GM18867 (cell line): ENCODE measurements at regions not wholly inside any gene's neighbourhood (a gene's known extent, or its start where the extent isn't known, plus 50 kb on each side); places are given as distances from the start of the nearest gene placed in this dataset.

Experiments used
- ATAC-seq: cut with Tn5 transposase; IDR thresholded peaks from one replicate; pipeline ENCODE4 v1.9.1; 2021; ENCODE audit warnings: mild to moderate bottlenecking, moderate library complexity; ENCODE audit not compliant: unreplicated experiment

DNA sequence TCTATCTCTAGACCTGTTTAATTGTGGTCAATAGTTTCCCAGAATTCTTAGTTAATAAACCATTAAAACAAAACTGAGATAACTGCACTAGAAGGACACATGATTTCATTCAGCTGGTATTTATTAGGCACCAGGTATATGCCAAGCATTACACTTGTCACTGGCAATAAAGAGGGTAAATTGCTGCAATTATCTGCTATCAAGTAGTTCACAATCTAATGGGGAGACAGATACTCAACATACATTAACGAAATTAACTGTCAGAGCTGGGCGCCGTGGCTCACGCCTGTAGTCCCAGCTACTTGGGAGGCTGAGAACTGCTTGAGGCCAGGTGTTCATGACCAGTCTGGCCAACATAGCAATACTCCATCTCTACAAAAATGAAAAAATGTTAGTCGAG, 71.7 kb upstream of the WIPF1 start:
- ATAC-seq = no peak

DNA sequence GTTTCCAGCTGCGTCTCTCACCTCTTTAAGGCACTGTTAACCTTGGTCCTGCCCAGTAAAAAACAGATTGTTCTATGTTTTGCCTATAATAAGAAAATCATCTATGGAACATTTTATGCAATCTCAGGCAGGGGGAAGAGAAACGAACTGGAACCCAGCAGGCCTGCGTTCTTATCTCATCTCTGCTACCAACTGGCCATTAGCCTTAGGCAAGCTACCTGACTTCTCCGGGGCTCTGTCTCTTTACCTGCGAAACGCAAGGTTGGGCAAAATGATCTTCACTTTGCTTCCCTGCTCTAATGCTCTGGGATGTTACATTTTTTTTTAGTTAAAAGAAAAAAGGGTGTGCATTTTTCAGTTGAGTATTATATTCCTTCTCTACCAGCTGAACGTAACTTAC, 70.5 kb upstream of the WIPF1 start:
- ATAC-seq = no peak

DNA sequence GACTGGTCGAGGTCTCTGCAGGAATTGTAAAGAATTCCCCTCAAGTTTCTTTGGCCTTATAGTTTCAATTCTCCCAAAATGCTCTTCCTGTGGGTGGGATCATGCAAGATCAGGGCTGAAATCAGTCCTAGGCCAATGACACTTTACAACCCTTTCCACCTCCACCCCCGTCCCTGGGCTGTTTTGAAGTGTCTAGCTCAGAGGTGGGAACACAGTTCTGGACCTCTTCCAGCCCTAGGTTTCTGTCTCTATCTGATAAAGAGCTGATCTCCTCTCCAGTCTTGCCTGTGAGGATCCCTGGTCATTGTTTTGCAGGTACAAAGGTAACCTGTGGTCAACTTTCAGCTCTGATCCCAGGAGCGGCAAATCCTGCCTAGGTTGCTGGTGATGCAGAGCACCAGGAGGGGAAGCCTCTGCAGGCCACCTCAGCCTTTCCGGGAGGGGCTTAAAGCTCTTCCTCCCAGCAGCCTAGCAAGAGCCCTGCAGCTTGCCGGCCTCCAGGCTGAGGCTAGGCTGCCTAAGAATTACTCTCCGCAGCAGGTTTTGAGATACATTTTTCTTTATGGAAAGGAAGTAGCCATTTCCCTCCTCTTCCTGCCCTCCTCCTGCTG, 69.8 kb upstream of the WIPF1 start:
- no peak for ATAC-seq

DNA sequence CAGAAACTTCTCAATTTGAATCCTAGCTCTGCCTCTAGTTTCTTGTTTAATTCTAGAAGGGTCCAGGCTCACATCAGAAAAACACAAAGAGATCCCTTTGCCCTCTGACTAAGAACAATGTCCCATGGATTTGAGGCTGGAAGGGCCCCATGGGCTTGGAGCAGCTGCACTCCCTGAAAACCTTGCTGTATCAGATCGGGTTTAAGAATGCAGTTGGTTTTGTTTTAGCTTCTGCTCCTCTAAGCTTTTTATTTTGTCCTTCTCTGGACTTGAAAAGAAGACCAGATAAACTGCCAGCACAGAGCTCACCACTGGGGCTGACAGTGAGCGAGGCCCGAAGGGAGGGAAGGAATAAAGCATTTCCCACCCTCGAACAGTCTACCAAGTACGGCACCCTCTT, 69.2 kb upstream of the WIPF1 start:
- ATAC-seq = no peak

DNA sequence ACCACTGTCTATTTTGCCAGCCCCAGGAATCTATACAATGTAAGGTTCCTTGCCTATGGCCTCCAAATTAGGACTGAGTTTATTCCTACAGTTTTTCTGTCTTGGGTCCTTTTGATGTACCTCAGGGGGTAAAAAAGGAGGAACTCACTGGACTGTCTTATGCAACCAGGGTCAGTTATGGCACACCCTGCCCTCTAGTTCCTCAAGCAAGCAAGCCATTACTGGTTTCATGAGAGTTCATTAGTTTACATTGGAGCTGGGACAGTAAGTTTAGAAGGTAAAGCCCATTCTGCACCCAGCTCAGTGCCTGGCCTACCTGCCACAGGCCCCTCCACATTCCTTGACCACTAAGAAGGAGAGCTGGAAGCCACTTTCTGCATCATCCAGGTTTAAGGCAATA, 68.7 kb upstream of the WIPF1 start:
- no peak for ATAC-seq

DNA sequence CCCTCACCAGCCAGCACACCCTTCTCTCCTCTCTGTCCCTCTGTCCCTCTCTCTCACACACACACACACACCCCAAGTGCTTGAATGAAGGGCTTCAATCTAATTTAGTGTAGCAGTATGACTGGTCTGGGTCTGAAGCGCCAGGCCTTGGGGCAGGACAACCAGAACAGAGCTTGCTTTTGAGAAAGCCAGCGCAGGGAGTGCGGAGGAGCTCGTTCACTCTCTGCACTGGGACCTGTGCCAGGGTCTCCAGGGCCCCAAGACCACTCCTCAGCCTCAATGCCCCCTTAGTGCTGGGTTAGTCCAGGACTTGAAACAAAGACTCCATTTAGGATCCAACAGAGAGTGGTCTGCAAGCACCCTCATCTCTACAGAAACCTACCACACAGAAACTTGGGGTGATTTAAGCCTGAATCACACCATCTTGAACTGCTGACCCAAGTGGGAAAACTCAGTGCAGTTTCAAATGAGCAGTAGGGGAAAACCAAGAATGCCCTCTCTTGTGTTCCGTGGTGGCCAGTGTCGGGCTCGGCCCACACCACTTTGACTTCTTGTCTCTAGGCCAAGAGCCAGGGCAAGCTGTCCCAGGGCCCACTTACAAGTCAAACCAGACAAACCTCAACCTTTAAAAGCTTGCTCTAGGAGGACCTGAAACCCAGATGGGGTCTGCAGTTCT, 66.6 kb upstream of the WIPF1 start:
- no peak for ATAC-seq

DNA sequence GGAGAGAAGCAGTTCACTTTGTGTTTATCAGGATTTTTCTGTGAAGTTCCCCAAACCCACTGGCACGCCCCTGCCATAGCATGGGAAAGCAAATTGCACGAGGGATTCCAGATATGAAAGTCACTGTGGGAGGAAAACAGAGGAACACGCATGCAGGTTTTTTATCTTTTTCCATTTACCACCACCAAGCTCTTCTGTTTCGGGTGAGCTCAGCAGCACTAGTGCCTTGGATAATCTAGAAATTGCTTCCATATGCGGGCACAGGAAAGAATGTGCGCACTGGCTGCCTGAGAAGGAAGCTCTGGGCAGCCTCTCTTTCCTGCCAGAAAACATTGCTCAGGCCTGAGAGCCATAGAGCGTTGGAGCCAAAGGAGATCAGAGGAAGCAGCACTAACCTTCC, 65.9 kb upstream of the WIPF1 start:
- no peak for ATAC-seq

DNA sequence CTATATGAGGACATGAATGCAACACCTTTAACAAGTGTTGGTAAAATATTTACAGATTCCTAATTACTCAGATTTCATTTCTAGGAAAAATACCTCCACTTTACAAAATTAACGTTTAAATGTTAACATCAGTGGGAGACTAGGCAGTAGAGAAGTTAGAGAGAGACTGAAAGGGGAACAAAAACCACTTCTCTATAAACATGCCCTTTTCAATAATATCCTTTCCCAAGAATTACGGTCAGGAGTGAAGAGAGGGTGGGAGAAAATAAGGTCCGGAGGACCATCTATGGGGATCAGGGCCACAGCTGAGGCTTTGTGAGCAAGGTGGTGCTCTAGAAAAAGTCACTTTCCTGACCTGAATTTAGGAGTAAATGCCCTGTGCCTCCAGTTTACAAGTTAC, 65.3 kb upstream of the WIPF1 start:
- ATAC-seq = no peak

DNA sequence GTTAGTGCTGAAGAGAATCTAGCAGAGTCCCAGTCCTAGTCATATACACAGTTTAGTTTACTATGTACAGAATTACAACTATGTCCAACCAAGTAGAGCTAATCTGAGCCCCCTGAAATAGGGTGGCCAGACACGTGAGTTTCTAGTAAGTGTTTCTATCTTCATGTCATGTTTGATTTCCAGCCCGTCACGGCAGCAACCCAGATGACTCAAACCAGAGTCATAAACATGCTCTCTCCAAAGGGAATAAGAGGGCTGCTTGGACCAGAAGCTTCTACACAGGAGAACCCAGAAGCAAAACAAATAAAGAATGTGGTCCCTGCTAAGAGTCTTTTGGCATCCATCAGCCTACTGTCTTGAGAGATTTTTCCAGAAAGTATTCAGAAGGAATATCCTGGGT, 64.9 kb upstream of the WIPF1 start:
- no peak for ATAC-seq

DNA sequence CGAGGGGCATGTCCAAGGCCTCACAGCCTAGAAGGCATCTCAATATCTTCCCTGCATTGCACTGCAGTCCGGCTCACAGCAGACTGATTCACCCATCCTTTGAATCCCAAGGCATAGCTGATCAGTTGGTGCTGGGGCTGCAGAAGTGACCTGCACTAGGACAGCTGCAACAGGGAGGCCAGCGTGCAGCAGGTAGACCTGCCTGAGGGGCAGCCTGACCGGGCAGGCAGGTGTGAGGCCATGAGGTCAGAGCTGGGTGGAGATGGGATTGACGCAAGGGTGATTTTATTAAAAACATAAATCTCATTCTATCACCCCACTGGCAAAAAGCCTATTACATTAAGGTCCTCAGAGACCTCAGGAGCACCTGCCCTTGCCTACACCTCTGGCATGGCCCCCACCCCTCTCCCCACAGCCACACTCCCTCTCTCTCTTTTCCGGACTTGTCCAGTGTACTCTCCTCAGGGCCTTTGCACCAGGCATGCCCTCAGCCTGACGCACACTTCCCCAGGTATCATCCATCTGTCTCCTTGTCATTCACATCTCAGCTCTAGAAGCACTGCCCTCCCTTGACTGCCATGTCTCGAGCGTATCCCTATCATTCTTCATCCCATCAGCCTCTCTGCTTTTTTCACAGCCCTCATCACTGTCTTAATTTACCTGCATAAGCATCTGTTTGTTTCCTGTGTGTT, 63.5 kb upstream of the WIPF1 start:
- no peak for ATAC-seq

DNA sequence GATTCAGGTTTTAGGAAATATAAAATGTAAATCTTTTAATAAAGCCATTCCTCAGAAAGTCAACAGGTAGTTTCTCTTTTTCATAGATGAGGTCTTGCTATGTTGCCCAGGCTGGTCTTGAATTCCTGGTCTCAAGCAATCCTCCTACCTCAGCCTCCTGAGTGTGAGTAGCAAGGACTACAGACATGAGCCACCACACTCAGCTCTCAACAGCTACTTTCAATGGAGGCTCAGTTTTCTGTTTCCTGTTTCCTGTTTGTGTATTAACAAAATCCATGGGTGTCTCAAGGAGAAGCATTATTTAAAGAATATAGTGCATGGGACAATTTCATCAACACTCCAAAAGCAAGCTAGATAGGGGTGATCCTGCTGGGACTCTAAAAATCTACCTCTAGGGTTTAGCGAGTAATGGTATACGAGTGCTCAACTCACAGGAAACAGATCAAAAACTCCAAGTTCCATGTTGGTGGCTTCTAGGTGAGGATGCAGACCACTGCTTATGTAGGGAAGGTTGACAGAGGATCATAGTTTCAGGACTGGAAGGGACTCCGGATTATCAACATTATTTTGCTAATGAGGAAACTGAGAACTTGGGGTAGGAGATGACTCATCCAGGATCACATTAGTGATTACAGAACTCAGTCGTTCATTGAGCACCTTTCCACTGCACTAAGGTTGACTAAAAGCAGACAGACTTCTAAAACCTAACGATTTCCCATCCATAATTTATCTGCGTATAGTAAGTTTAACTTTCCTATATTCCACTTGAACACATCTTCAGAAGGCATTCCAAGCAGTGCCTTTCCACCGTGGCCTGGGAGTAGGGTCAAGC, 61.7 kb upstream of the WIPF1 start:
- ATAC-seq = no peak

DNA sequence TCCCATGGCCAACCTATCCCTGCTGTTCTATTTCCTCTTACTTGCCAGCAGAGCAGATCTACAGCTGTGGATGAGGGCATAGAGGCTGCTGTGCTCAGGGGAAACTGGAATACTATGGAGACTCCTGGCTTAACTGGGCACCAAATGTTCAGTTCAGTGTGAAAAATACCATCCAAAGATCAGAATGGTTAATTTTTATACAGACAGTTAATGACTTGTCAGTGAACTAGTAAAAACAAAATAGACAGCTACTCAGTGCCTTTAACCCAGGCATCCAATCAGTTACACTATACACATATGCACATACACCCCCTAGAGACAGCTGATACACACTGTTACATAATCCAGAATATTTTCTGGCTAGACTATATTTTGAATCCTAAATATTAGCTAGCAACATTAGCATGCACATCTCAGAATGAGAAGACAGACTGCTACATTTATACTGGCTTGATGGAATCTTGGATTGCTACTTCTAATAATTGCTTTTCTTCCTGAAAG, 59.1 kb upstream of the WIPF1 start:
- no peak for ATAC-seq

DNA sequence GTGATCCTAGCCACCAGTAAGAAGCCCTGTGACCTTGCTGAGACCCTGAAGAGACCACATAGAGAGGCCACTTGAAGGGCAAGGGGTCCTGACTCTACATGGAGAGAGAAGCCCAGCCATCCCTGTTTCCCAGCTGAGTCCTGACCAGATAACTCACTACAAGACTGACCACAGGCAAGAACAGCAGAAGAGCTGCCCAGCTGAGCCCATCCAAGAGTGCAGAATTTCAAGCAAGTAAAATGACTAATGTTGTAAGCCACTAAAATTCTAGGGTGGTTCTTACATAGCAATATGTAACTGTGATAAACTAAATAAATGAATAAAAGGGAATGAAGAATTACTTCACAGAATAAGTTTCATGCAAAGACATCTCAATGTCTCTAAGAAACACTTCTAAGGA, 58.4 kb upstream of the WIPF1 start:
- ATAC-seq = no peak

DNA sequence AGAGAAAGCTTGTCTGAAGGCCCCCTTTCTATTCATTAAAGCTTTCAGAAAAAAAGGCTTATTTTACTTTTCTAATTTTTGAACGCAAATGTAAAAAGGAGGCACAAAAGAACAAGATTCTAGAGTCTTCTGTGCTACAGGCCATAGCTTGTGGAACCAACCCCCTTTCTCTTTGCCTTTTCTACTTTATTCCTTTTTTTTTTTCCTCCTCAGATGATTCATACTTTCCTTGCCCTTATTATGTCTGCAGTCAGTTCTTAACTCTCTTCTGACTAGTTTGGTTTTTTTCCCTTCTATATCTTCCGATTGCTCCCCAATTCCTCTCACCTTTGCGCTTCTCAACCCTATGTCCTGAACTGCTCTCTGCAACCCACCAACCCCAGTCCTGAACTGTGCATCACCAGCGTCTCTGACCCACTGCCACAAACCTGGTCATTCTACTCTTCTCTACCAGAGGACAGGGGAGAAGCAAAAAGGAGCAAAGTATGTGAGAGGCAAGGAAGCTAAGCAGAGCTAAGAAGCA, 56.9 kb upstream of the WIPF1 start:
- ATAC-seq = no peak

DNA sequence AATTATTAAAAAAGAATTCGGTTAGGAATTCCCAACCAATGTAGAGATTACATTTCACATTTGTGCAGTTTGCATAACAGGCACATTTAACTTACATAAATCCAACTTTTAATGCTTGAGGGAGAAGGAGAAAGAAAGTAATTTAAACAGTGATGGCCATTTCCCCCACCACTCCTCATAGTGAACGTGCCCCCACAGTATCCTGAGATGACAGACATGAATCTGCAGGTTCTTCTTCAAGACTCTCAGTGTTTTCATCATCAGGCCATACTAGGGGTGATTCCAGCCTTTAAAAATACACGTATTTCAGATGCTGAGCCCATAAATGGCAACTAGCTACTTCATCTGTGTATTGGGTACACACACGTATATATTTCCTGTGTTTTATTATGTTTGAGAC, 51.3 kb upstream of the WIPF1 start:
- no peak for ATAC-seq
